ENCODE measurements at regions not wholly inside any gene's neighbourhood (a gene's known extent, or its start where the extent isn't known, plus 50 kb on each side); places are given as distances from the start of the nearest gene placed in this dataset.

DNA sequence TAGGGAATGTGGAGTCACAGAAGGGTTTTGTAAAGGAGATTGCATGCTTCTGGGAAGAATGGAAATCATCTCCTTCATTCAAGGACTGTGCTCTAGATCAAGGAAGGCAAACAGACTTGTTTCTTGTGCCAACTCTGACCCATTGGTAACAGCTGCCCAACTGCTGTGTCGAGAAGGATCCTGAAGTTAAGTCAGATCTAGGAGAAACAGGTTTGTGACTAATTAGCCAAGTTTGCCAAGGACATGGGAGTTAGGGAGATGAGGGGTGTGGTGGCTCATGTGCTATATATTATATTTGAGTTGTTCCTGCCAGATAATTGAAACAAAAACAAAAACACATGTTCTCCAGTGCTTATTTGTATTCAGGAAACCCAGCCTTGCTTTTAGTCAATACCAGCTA lies 251.2 kb upstream of the USP24 start:
- H3K4me3 ChIP-seq (ENCODE audit: low read depth, low read length) = no peak overlapping the region
- TF ChIP-seq, protein P1, sequence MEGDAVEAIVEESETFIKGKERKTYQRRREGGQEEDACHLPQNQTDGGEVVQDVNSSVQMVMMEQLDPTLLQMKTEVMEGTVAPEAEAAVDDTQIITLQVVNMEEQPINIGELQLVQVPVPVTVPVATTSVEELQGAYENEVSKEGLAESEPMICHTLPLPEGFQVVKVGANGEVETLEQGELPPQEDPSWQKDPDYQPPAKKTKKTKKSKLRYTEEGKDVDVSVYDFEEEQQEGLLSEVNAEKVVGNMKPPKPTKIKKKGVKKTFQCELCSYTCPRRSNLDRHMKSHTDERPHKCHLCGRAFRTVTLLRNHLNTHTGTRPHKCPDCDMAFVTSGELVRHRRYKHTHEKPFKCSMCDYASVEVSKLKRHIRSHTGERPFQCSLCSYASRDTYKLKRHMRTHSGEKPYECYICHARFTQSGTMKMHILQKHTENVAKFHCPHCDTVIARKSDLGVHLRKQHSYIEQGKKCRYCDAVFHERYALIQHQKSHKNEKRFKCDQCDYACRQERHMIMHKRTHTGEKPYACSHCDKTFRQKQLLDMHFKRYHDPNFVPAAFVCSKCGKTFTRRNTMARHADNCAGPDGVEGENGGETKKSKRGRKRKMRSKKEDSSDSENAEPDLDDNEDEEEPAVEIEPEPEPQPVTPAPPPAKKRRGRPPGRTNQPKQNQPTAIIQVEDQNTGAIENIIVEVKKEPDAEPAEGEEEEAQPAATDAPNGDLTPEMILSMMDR (IDR thresholded peaks at IDR 0.05; ENCODE audit: borderline replicate concordance, insufficient read depth, low read depth, low read length) = no peak

DNA sequence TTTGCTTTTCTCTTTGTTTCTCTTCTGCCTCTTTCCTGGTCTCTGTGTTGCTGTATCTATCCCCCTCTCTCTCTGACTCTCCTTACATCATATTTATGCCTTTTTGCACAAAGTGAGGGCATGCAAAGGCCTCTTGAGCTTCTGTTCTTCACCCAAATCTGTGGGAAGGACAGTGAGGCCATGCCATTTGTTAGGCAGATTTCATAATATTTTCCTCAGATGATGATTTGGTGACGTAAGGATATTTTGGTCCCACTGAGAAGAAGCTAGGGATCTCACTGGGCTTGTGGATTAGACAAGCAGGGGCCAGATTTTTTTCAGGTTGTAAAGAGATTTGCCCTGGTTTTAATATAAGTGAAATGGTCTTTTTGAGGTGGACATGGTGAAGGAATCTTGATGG lies 249.4 kb upstream of the USP24 start:
- TF ChIP-seq, protein P1 (IDR thresholded peaks at IDR 0.05; ENCODE audit: borderline replicate concordance, insufficient read depth, low read depth, low read length) = no peak
- no peak overlapping the region for H3K4me3 ChIP-seq (ENCODE audit: low read depth, low read length)

DNA sequence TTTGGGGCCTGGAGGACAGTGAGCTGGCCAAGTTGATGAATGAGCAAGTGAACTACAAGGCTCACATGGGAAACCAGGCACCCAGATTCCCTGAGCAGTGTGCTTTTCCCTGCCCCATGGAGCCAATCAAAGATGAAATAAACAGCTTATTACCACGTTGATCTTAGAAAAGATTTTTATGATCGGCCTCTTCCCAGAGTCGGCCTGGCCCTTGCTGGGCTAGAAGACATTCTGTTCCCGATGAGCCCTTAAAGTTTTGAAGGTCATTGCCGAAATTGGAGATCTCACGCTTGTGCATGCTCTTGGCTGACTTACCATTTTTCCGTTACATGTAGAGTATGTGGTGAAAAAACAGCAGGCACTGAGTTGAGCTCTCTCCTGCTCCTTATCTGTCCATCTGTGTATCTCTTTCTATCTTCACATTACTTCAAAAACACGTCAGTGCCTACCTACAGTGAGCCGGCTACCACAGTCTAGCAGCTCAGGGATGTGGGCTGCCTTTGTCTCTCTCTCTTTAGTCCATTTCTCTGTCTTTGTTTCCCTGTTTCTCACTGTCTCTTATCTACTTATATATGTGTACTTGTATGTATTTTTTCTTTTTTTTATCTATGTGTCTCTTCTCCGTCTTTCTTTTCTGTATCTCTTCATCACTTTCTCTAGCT lies 248.8 kb upstream of the USP24 start:
- no peak overlapping the region for H3K4me3 ChIP-seq (ENCODE audit: low read depth, low read length)
- TF ChIP-seq, protein P1 (IDR thresholded peaks at IDR 0.05; ENCODE audit: borderline replicate concordance, insufficient read depth, low read depth, low read length) = no peak

DNA sequence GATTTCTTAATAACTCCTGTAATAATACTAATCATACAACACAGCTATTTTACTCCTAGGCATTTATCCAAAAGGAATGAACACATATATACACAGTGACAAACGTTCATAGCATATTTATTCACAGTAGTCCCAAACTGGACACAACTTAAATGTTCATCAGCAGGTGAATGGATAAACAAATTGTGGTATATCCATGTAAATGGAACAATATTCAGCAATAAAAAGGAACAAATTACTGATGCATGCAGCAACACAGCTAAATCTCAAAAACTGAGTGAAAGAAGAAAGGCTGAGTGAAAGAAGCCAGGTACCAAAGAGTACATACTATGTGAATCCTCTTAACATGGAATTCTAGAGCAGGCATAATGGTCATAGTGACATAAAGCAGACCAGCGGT lies 242.7 kb upstream of the USP24 start:
- no peak overlapping the region for H3K4me3 ChIP-seq (ENCODE audit: low read depth, low read length)
- TF ChIP-seq, protein P1 (IDR thresholded peaks at IDR 0.05; ENCODE audit: borderline replicate concordance, insufficient read depth, low read depth, low read length) = no peak

DNA sequence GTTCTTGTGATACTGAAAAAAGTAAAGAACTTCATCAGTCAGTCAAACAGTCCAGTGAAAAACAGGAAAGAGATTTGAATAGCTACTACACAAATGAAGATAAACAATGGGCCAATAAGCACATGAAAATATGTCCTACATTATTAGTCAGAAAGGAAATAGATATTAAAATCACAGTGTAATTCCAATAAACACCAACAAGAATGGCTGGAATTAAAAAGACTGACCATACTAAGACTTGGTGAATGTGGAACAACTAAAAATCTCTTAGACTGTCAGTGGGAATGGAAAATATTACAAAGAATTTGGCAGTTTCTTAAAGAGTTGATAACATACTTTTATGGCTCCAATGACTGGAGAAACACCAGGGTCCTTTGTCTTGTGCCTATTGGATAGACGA lies 241.8 kb upstream of the USP24 start:
- H3K4me3 ChIP-seq (ENCODE audit: low read depth, low read length) = no peak overlapping the region
- TF ChIP-seq, protein P1 (IDR thresholded peaks at IDR 0.05; ENCODE audit: borderline replicate concordance, insufficient read depth, low read depth, low read length) = no peak

DNA sequence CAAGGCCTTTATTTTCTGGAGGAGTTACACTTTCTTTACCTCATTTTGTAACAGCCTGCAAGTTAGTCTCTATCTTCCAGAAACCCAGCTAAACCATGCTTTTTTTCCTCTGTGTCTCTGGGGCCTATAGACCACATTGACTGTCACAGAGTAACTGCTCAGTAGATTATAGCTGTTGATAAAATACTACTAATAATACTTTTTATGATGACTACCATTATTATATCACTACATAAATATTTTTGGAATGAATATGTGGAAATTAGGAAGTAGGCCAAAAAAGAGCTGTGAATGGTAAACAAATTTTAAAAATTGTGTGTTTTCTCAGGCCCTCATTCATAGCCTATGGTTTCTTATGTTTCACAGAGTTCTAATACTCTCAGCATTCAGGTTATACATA lies 233.1 kb upstream of the USP24 start:
- no peak overlapping the region for H3K4me3 ChIP-seq (ENCODE audit: low read depth, low read length)
- TF ChIP-seq, protein P1 (IDR thresholded peaks at IDR 0.05; ENCODE audit: borderline replicate concordance, insufficient read depth, low read depth, low read length) = no peak

DNA sequence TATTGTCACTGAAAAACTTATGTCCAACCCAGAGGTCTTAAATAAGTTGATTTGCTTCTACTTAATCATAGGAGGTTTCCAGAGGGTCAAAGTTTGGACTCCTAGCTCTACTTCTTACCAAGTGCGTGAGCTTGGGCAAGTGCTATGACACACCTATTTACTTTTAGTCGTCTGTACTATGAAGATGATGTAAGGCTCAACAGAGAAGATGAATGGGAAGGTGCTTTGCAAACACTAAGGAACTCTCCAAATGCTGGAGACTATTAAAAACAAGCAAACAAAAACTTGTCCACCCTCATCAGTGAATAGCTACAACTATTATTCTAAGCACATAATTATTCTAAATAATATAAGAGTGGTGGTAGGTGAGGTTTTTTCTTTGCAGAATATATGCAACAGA lies 232.3 kb upstream of the USP24 start:
- TF ChIP-seq, protein P1 (IDR thresholded peaks at IDR 0.05; ENCODE audit: borderline replicate concordance, insufficient read depth, low read depth, low read length) = no peak
- H3K4me3 ChIP-seq (ENCODE audit: low read depth, low read length) = no peak overlapping the region

All from GM12875 (cell line).